SK-N-SH (cell line): ENCODE measurements at regions not wholly inside any gene's neighbourhood (a gene's known extent, or its start where the extent isn't known, plus 50 kb on each side); places are given as distances from the start of the nearest gene placed in this dataset.

Experiments used
- CTCF ChIA-PET: fragments of 300-600, 350-600 bp; formaldehyde crosslinking; extraction: SDS; loops from one replicate; lab custom pipeline; 2021; lab: Yijun Ruan, JAX
- POLR2A ChIA-PET: fragments of 350-600 bp; sonication (Branson Sonifier 250); formaldehyde crosslinking; extraction: SDS; loops from one replicate; lab custom pipeline; 2020; ENCODE audit warnings: antibody characterized with exemption, inconsistent platforms; lab: Yijun Ruan, JAX
- DNase-seq: peaks from one replicate; pipeline ENCODE4 v3.0.0; 2012
- H2AFZ ChIP-seq: fragments of 200-600 bp; sonication (generic); 2 replicates; pipeline ENCODE4 v1.8.1; 2016; ENCODE audit warnings: antibody characterized with exemption, mild to moderate bottlenecking, low read depth
- H3F3A ChIP-seq: fragments of 200-600 bp; sonication (generic); replicated peaks from 2 replicates; pipeline ENCODE3; 2016; ENCODE audit warnings: antibody characterized with exemption, mild to moderate bottlenecking; ENCODE audit not compliant: insufficient read depth
- H3K27ac ChIP-seq, 2 experiments: fragments of 200-500 bp in 1 of 2; fragments of 200-600 bp in 1 of 2; sonication (Bioruptor generic) in 1 of 2; sonication (generic), shearing (Covaris generic) in 1 of 2; 2 replicates each; pipeline versions ENCODE4 v1.5.1 to v1.6.1; 2014 to 2016; ENCODE audit warnings: low read depth in 2 of 2, inconsistent platforms in 1 of 2, low read length in 1 of 2, mild to moderate bottlenecking in 1 of 2, mixed read lengths in 1 of 2
- H3K27me3 ChIP-seq: fragments of 200-600 bp; sonication (generic), shearing (Covaris generic); 2 replicates; pipeline ENCODE4 v1.6.1; 2016; ENCODE audit warnings: mixed run types; ENCODE audit not compliant: insufficient read depth
- H3K36me3 ChIP-seq, 2 experiments: fragments of 200-500 bp in 1 of 2; fragments of 200-600 bp in 1 of 2; sonication (Bioruptor generic) in 1 of 2; sonication (generic) in 1 of 2; replicated peaks in 1 of 2; 2 replicates each; pipeline versions ENCODE3 to v1.5.1; 2014 to 2016; ENCODE audit warnings: low read length in 1 of 2, mild to moderate bottlenecking in 1 of 2; ENCODE audit not compliant: insufficient read depth in 2 of 2, control insufficient read depth in 1 of 2
- H3K4me1 ChIP-seq, 2 experiments: fragments of 200-500 bp in 1 of 2; fragments of 200-600 bp in 1 of 2; sonication (Bioruptor generic) in 1 of 2; sonication (generic), shearing (Covaris generic) in 1 of 2; 2 replicates each; pipeline versions ENCODE4 v1.5.1 to v1.6.1; 2014 to 2016; ENCODE audit warnings: low read depth in 1 of 2, low read length in 1 of 2, mixed run types in 1 of 2; ENCODE audit not compliant: insufficient read depth in 2 of 2, control insufficient read depth in 1 of 2
- H3K4me2 ChIP-seq: fragments of 200-600 bp; sonication (generic), shearing (Covaris generic); 2 replicates; pipeline ENCODE4 v1.6.1; 2017; ENCODE audit warnings: mixed run types
- H3K4me3 ChIP-seq, 2 experiments: fragments of 200-500 bp in 1 of 2; fragments of 200-600 bp in 1 of 2; sonication (Bioruptor generic) in 1 of 2; sonication (generic), shearing (Covaris generic) in 1 of 2; 2 replicates each; pipeline versions ENCODE4 v1.5.1 to v1.8.1; 2014 to 2016; ENCODE audit warnings: low read depth in 2 of 2, inconsistent platforms in 1 of 2, low read length in 1 of 2, mild to moderate bottlenecking in 1 of 2, mixed read lengths in 1 of 2, moderate library complexity in 1 of 2
- H3K79me2 ChIP-seq: fragments of 200-600 bp; sonication (generic); 2 replicates; pipeline ENCODE4 v1.8.1; 2017; ENCODE audit warnings: mild to moderate bottlenecking; ENCODE audit not compliant: insufficient read depth
- H3K9ac ChIP-seq: fragments of 200-600 bp; sonication (generic); 2 replicates; pipeline ENCODE4 v1.6.1; 2017; ENCODE audit warnings: mixed run types
- H3K9me2 ChIP-seq: fragments of 200-600 bp; sonication (generic); 2 replicates; pipeline ENCODE4 v1.6.1; 2017; ENCODE audit warnings: mixed run types
- H3K9me3 ChIP-seq: fragments of 200-600 bp; sonication (generic); 2 replicates; pipeline ENCODE4 v1.6.1; 2017; ENCODE audit warnings: mixed run types, mild to moderate bottlenecking, moderate library complexity
- H4K20me1 ChIP-seq: fragments of 200-600 bp; sonication (generic); 2 replicates; pipeline ENCODE4 v1.6.1; 2017; ENCODE audit warnings: mild to moderate bottlenecking, mixed run types; ENCODE audit not compliant: insufficient read depth
- CHD2 ChIP-seq: fragments of 150-350 bp; IDR thresholded peaks from 2 replicates; pipeline ENCODE4 v1.6.1; 2018; ENCODE audit warnings: low read length; ENCODE audit not compliant: partially characterized antibody
- ELF1 ChIP-seq: IDR thresholded peaks from 2 replicates; pipeline ENCODE4 v1.4.0; 2012
- EP300 ChIP-seq, 2 experiments: IDR thresholded peaks; 2 replicates each; pipeline versions ENCODE4 v1.4.0 to v1.6.1; 2012; ENCODE audit warnings: borderline replicate concordance in 1 of 2, low read depth in 1 of 2, low read length in 1 of 2
- EZH2phosphoT487 ChIP-seq: fragments of 200-600 bp; sonication (generic); IDR thresholded peaks from 2 replicates; pipeline ENCODE4 v1.6.1; 2017; ENCODE audit warnings: low read depth, mixed run types, mild to moderate bottlenecking, antibody characterized with exemption, moderate library complexity, borderline replicate concordance
- FOSL2 ChIP-seq: IDR thresholded peaks from 2 replicates; pipeline ENCODE4 v1.4.0; 2012; ENCODE audit warnings: low read depth, mild to moderate bottlenecking, moderate library complexity, borderline replicate concordance
- FOXJ3 ChIP-seq: sonication (generic); formaldehyde crosslinking; IDR thresholded peaks from 2 replicates; pipeline ENCODE4 v1.5.1; 2020; ENCODE audit warnings: mild to moderate bottlenecking, missing genetic modification reagents
- FOXM1 ChIP-seq: IDR thresholded peaks from 2 replicates; pipeline ENCODE4 v1.4.0; 2012; ENCODE audit warnings: low read depth, mild to moderate bottlenecking
- GABPA ChIP-seq: IDR thresholded peaks from 2 replicates; pipeline ENCODE4 v1.4.0; 2012; ENCODE audit warnings: low read depth, mild to moderate bottlenecking
- JUND ChIP-seq: IDR thresholded peaks from 2 replicates; pipeline ENCODE4 v1.4.0; 2012
- MAX ChIP-seq: IDR thresholded peaks from 2 replicates; pipeline ENCODE4 v1.4.0; 2012; ENCODE audit warnings: low read depth
- MEF2A ChIP-seq: IDR thresholded peaks from 2 replicates; pipeline ENCODE4 v1.4.0; 2012; ENCODE audit warnings: low read depth, borderline replicate concordance
- MXI1 ChIP-seq: IDR thresholded peaks from 2 replicates; pipeline ENCODE4 v1.6.1; 2012; ENCODE audit warnings: mild to moderate bottlenecking, low read depth, low read length, improper control_type of control experiment
- NRF1 ChIP-seq: IDR thresholded peaks from 2 replicates; pipeline ENCODE4 v1.6.1; 2012; ENCODE audit warnings: low read depth, mild to moderate bottlenecking, low read length
- POLR2AphosphoS5 ChIP-seq: IDR thresholded peaks from 2 replicates; pipeline ENCODE4 v1.6.1; 2012; ENCODE audit warnings: low read depth, low read length
- RCOR1 ChIP-seq: fragments of 150-350 bp; IDR thresholded peaks from 2 replicates; pipeline ENCODE4 v1.6.1; 2017; ENCODE audit warnings: antibody characterized with exemption, low read length
- RXRA ChIP-seq: IDR thresholded peaks from 2 replicates; pipeline ENCODE4 v1.4.0; 2012; ENCODE audit warnings: low read depth, mild to moderate bottlenecking, borderline replicate concordance
- TCF12 ChIP-seq: IDR thresholded peaks from 2 replicates; pipeline ENCODE4 v1.4.0; 2012
- TEAD4 ChIP-seq: IDR thresholded peaks from 2 replicates; pipeline ENCODE4 v1.4.0; 2012; ENCODE audit warnings: mild to moderate bottlenecking, borderline replicate concordance; ENCODE audit not compliant: insufficient read depth
- ZBTB33 ChIP-seq: IDR thresholded peaks from 2 replicates; pipeline ENCODE4 v1.4.0; 2012; ENCODE audit warnings: low read depth, borderline replicate concordance
- WGBS: methylation state at CpG from one replicate; pipeline ENCODE4 v1.1.6; 2017; ENCODE audit warnings: low lambda C conversion rate; 5-methylcytosine and 5-hydroxymethylcytosine counted together
- TF ChIP-seq, protein P1 (sequence below): IDR thresholded peaks from 2 replicates; pipeline ENCODE4 v1.6.1; 2012; ENCODE audit warnings: mild to moderate bottlenecking, low read depth, low read length, moderate library complexity
- TF ChIP-seq, protein P2 (sequence below): fragments of 150-350 bp; IDR thresholded peaks from 2 replicates; pipeline ENCODE4 v1.6.1; 2016; ENCODE audit warnings: mild to moderate bottlenecking, low read depth, low read length

- TF ChIP-seq TEAD4 (no peak), GABPA (no peak), RCOR1 (no peak), RXRA (no peak), MXI1 (no peak), TCF12 (no peak), FOXJ3 (CRISPR knock-in tag) (no peak), NRF1 (no peak), MAX (no peak), FOSL2 (no peak), FOXM1 (no peak), EP300 (IDR thresholded peaks at IDR 0.05; ENCODE audit: borderline replicate concordance in 1 of 2, low read depth in 1 of 2, low read length in 1 of 2) (no peak), POLR2AphosphoS5 (no peak), CHD2 (no peak), JUND (no peak)
- TF ChIP-seq, protein P1, sequence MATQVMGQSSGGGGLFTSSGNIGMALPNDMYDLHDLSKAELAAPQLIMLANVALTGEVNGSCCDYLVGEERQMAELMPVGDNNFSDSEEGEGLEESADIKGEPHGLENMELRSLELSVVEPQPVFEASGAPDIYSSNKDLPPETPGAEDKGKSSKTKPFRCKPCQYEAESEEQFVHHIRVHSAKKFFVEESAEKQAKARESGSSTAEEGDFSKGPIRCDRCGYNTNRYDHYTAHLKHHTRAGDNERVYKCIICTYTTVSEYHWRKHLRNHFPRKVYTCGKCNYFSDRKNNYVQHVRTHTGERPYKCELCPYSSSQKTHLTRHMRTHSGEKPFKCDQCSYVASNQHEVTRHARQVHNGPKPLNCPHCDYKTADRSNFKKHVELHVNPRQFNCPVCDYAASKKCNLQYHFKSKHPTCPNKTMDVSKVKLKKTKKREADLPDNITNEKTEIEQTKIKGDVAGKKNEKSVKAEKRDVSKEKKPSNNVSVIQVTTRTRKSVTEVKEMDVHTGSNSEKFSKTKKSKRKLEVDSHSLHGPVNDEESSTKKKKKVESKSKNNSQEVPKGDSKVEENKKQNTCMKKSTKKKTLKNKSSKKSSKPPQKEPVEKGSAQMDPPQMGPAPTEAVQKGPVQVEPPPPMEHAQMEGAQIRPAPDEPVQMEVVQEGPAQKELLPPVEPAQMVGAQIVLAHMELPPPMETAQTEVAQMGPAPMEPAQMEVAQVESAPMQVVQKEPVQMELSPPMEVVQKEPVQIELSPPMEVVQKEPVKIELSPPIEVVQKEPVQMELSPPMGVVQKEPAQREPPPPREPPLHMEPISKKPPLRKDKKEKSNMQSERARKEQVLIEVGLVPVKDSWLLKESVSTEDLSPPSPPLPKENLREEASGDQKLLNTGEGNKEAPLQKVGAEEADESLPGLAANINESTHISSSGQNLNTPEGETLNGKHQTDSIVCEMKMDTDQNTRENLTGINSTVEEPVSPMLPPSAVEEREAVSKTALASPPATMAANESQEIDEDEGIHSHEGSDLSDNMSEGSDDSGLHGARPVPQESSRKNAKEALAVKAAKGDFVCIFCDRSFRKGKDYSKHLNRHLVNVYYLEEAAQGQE: no peak
- Histone ChIP-seq H3K4me1 (no peaks in the 10 kb centered on the region), H3F3A (no peaks in the 10 kb centered on the region), H3K4me2 (no peak overlapping the region), H3K4me3 (no peak overlapping the region), H3K9ac (no peak overlapping the region), H3K27ac (no peak overlapping the region), H2AFZ (no peak overlapping the region), H3K9me2 (no peaks in the 10 kb centered on the region; the same call in 1 of the 2 replicates), H3K9me3 (no peaks in the 10 kb centered on the region), H4K20me1 (no peaks in the 10 kb centered on the region), H3K79me2 (no peaks in the 10 kb centered on the region), H3K27me3 (no peaks in the 10 kb centered on the region), H3K36me3 (no peaks in the 10 kb centered on the region)
- no peak for DNase-seq
- 23% methylated on average over 3 of the region's 3 CpGs for WGBS
- CTCF ChIA-PET: no interaction called here
- POLR2A ChIA-PET: no interaction called here
Measured at GRCh38 chr2:122539311-122539710, 783.9 kb downstream of the TSN start.

GRCh38 chr2:122539920-122540319 is 784.5 kb downstream of the TSN start:
- Histone ChIP-seq H3K27ac (no peak overlapping the region), H3K9ac (no peak overlapping the region), H3K4me3 (no peak overlapping the region), H3K79me2 (no peaks in the 10 kb centered on the region), H3F3A (no peaks in the 10 kb centered on the region), H3K27me3 (no peaks in the 10 kb centered on the region), H3K4me2 (no peak overlapping the region), H4K20me1 (no peaks in the 10 kb centered on the region), H3K9me2 (no peaks in the 10 kb centered on the region; the same call in 1 of the 2 replicates), H3K36me3 (no peaks in the 10 kb centered on the region), H3K9me3 (no peaks in the 10 kb centered on the region), H3K4me1 (no peaks in the 10 kb centered on the region), H2AFZ (no peak overlapping the region)
- WGBS: 38% methylated on average over 3 of the region's 3 CpGs
- ChIA-PET CTCF (no interaction called here), POLR2A (no interaction called here)
- no peak for DNase-seq
- TF ChIP-seq MEF2A: no peak
- TF ChIP-seq EP300 (IDR thresholded peaks at IDR 0.05; ENCODE audit: borderline replicate concordance in 1 of 2, low read depth in 1 of 2, low read length in 1 of 2): no peak
- no peak for TF ChIP-seq FOXM1
- no peak for TF ChIP-seq ZBTB33
- TF ChIP-seq ELF1: no peak
- TF ChIP-seq MAX: no peak
- no peak for TF ChIP-seq FOXJ3 (CRISPR knock-in tag)
- TF ChIP-seq, protein P2, sequence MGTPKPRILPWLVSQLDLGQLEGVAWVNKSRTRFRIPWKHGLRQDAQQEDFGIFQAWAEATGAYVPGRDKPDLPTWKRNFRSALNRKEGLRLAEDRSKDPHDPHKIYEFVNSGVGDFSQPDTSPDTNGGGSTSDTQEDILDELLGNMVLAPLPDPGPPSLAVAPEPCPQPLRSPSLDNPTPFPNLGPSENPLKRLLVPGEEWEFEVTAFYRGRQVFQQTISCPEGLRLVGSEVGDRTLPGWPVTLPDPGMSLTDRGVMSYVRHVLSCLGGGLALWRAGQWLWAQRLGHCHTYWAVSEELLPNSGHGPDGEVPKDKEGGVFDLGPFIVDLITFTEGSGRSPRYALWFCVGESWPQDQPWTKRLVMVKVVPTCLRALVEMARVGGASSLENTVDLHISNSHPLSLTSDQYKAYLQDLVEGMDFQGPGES: no peak
- TF ChIP-seq JUND: no peak
- no peak for TF ChIP-seq MXI1
- no peak for TF ChIP-seq EZH2phosphoT487
